Naive B cell (primary cell): ENCODE measurements at regions not wholly inside any gene's neighbourhood (a gene's known extent, or its start where the extent isn't known, plus 50 kb on each side); places are given as distances from the start of the nearest gene placed in this dataset.
A peak's percentile ranks its signal among the peaks of the same experiment; 100 is the strongest.
"Not testable (repeated sequence)": the region's sequence is repeated elsewhere in the genome, so short reads cannot be mapped to it uniquely, and the experiment has no call there.

ENCODE experiments used
- ATAC-seq, 2 donors: fragments of 150-1000 bp; cut with Tn5 transposase; 2 replicates each; pipeline ENCODE4 v1.10.0; 2021; ENCODE audit warnings: low read depth in 2 of 2, mild to moderate bottlenecking in 2 of 2, moderate library complexity in 2 of 2
- DNase-seq: peaks from one replicate; pipeline ENCODE4 v3.0.0; 2022
- H3K27ac Mint-ChIP-seq, 6 donors: one replicate each; pipeline ENCODE4 v1.8.0; 2020 to 2022; ENCODE audit warnings: mild to moderate bottlenecking in 6 of 6, mixed read lengths in 6 of 6, moderate library complexity in 5 of 6, inconsistent platforms in 2 of 6
- H3K27me3 Mint-ChIP-seq, 3 donors: one replicate each; pipeline ENCODE4 v1.8.0; 2021 to 2022; ENCODE audit warnings: mixed read lengths in 3 of 3, mild to moderate bottlenecking in 1 of 3
- H3K36me3 Mint-ChIP-seq, 2 donors: one replicate each; pipeline ENCODE4 v1.8.0; 2020 to 2022; ENCODE audit warnings: mixed read lengths in 2 of 2, inconsistent platforms in 1 of 2, mild to moderate bottlenecking in 1 of 2
- H3K4me1 Mint-ChIP-seq, 3 donors: one replicate each; pipeline ENCODE4 v1.8.0; 2020 to 2022; ENCODE audit warnings: mixed read lengths in 3 of 3, inconsistent platforms in 1 of 3, mild to moderate bottlenecking in 1 of 3, moderate library complexity in 1 of 3
- H3K4me3 Mint-ChIP-seq, 8 donors: one replicate each; pipeline ENCODE4 v1.8.0; 2020 to 2022; ENCODE audit warnings: mild to moderate bottlenecking in 8 of 8, mixed read lengths in 8 of 8, moderate library complexity in 8 of 8, inconsistent platforms in 2 of 8
- H3K9me3 Mint-ChIP-seq, 7 donors: one replicate each; pipeline ENCODE4 v1.8.0; 2020 to 2022; ENCODE audit warnings: mixed read lengths in 7 of 7, mild to moderate bottlenecking in 5 of 7, inconsistent platforms in 2 of 7, moderate library complexity in 1 of 7

DNA sequence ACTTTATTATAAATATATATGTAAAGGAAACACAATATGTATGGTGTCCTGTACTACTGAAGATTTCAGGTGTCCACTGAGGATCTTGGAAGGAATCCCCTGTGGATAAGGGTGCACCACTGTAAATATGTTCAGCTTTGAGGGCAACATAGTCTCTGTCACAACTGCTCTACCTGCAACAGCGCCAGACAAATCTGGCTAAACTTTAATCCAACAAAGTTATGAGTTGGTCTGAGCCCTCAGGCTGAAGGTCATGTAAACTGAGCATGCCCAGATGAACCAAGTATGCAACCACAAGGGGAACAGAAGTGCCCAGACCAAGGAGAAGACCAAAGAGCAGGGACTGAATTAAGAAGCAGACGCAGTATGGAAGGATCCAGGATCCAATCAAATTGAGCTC lies 1541.2 kb downstream of the SPATA31A7 start:
- not testable (repeated sequence) for H3K27ac Mint-ChIP-seq, ATAC-seq, H3K27me3 Mint-ChIP-seq, H3K4me3 Mint-ChIP-seq, H3K4me1 Mint-ChIP-seq, H3K36me3 Mint-ChIP-seq, H3K9me3 Mint-ChIP-seq, DNase-seq

DNA sequence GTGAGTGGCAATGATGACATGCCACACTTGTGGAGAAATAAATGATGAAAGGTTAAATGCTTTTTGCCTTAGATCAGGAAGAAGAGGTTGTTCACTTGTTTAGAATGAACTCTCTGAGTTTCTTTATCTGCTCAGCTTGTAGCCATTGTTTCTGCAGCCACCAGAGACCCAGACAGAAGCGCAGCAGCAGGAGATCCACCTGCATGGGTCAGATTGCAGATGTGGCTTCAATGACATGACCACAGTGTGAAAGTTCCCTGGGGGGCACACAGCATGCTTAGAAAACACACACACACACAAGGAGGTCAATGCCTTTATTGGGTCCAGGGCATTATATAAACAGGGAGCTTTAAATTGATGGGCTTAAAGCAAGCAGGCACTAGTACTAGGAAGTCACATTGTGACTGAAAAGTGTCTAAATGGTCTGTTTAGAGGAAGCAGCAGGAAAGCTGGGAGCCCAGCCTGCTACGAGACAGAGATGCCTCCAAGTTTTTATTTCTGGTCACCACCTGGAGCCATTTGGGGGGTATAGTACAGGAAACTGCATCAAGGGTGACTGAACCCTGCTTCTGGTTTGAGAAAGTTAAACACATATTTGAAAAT lies 1547.3 kb downstream of the SPATA31A7 start:
- H3K27me3 Mint-ChIP-seq, DNase-seq, H3K9me3 Mint-ChIP-seq, H3K27ac Mint-ChIP-seq, H3K4me1 Mint-ChIP-seq, H3K36me3 Mint-ChIP-seq, H3K4me3 Mint-ChIP-seq, ATAC-seq: not testable (repeated sequence)

DNA sequence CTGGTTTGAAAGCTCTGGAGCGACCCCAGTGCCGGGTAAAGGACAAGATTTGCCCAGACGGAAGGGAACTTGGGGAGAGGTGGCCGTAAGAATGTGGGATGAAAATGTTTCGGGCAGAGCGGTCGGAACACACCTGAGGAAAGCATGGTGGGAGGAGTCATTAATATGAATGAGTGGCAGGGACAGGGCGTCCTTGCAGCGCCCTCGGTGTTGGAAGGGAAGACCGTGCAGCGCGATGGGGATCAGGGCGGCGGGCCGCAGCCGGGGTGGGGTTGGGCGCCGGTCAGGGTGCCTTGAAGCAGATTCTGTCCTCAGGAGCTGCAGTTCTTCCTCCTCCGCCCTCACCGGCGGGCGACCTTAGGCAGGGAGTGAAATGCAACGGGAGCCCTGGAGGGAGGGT lies 1548.1 kb downstream of the SPATA31A7 start:
- H3K4me3 Mint-ChIP-seq = peak overlapping the region in 1 of 8 donors; percentile 40
- H3K27me3 Mint-ChIP-seq, H3K4me1 Mint-ChIP-seq, ATAC-seq, H3K36me3 Mint-ChIP-seq, DNase-seq, H3K9me3 Mint-ChIP-seq, H3K27ac Mint-ChIP-seq: not testable (repeated sequence)

DNA sequence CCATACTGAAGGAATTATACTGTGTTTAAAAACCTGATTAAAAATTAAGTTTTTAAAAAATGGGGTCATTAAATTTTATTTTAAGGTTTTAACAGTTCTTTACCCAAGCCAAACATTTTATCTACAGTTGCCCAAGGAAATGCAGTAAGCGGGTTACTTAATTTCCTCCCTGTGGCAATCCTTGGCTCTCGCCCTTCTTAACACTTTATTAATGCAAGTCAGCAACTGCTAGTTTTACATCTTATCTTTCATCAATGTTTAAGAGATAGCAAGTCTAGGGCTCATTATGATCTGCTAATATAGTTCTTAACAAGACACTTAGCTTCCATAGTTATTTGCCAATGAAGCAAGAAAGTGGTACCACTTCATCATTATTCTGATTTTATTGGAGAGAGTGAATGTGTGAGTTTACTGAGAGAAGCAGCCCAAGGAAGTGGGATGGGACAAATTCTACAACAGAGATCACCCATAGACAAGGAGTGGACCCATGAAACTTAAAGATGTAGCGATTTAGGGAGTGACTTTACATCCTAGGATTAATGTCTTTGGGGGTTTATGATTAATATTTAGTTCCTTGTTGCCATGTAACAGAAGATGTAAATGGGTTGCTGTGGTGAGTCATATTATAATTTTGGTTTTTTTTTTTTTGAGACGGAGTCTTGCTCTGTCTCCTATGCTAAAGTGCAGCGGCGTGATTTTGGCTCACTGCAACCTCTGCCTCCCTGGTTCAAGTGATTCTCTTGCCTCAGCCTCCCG lies 1556.1 kb downstream of the SPATA31A7 start:
- H3K4me3 Mint-ChIP-seq, H3K9me3 Mint-ChIP-seq, DNase-seq, H3K27ac Mint-ChIP-seq, ATAC-seq, H3K36me3 Mint-ChIP-seq, H3K4me1 Mint-ChIP-seq, H3K27me3 Mint-ChIP-seq: not testable (repeated sequence)
